HEK293 (cell line): ENCODE measurements at regions not wholly inside any gene's neighbourhood (a gene's known extent, or its start where the extent isn't known, plus 50 kb on each side); places are given as distances from the start of the nearest gene placed in this dataset.

Source experiments
- CTCF ChIA-PET: fragments of 350-600 bp; formaldehyde crosslinking; extraction: SDS; loops from one replicate; lab custom pipeline; 2021; ENCODE audit warnings: antibody characterized with exemption; lab: Yijun Ruan, JAX
- POLR2A ChIA-PET: fragments of 300-600 bp; formaldehyde crosslinking; extraction: SDS; loops from one replicate; lab custom pipeline; 2020; ENCODE audit warnings: antibody characterized with exemption, inconsistent platforms; lab: Yijun Ruan, JAX
- H3K27ac ChIP-seq: fragments of 200-500 bp; sonication (Bioruptor generic); 2 replicates; pipeline ENCODE4 v1.5.1; 2014; ENCODE audit warnings: low read depth, low read length, control low read depth, inconsistent platforms; ENCODE audit errors: extremely low read depth
- H3K36me3 ChIP-seq, 2 experiments: fragments of 200-500 bp in 1 of 2; sonication (Bioruptor generic) in 1 of 2; 1 replicate in 1 of 2; 2 replicates in 1 of 2; pipeline ENCODE4 v1.5.1; 2014 to 2017; ENCODE audit warnings: inconsistent platforms in 2 of 2, low read length in 2 of 2; ENCODE audit not compliant: control insufficient read depth in 2 of 2, insufficient read depth in 1 of 2
- H3K4me1 ChIP-seq: fragments of 200-500 bp; sonication (Bioruptor generic); 2 replicates; pipeline ENCODE4 v1.5.1; 2014; ENCODE audit warnings: mild to moderate bottlenecking, low read length, inconsistent platforms; ENCODE audit not compliant: control insufficient read depth, insufficient read depth
- H3K4me3 ChIP-seq: 2 replicates; pipeline ENCODE4 v1.5.1; 2011; ENCODE audit warnings: low read depth, mild to moderate bottlenecking, control low read depth, low read length, moderate library complexity
- H3K9me3 ChIP-seq: fragments of 200-500 bp; sonication (Bioruptor generic); 2 replicates; pipeline ENCODE4 v1.5.1; 2014; ENCODE audit warnings: low read depth, low read length, inconsistent platforms; ENCODE audit not compliant: control insufficient read depth, insufficient read depth
- EGR2 ChIP-seq: fragments of 450-650 bp; formaldehyde crosslinking; IDR thresholded peaks from 2 replicates; pipeline ENCODE4 v1.5.1; 2016; ENCODE audit warnings: low read depth, missing biosample characterization, missing genetic modification characterization
- GFI1B ChIP-seq: fragments of 450-650 bp; formaldehyde crosslinking; IDR thresholded peaks from 2 replicates; pipeline ENCODE4 v1.5.1; 2016; ENCODE audit warnings: missing biosample characterization, missing genetic modification characterization
- GLI4 ChIP-seq: fragments of 450-650 bp; formaldehyde crosslinking; IDR thresholded peaks from 2 replicates; pipeline ENCODE4 v1.5.1; 2016; ENCODE audit warnings: missing biosample characterization, missing genetic modification characterization
- KLF10 ChIP-seq: fragments of 450-650 bp; IDR thresholded peaks from 2 replicates; pipeline ENCODE4 v1.5.1; 2018; ENCODE audit warnings: missing biosample characterization, mild to moderate bottlenecking, missing genetic modification characterization
- KLF8 ChIP-seq: fragments of 450-650 bp; formaldehyde crosslinking; IDR thresholded peaks from 2 replicates; pipeline ENCODE4 v1.5.1; 2016; ENCODE audit warnings: missing biosample characterization, missing genetic modification characterization
- SCRT1 ChIP-seq: fragments of 450-650 bp; formaldehyde crosslinking; IDR thresholded peaks from 2 replicates; pipeline ENCODE4 v1.5.1; 2016; ENCODE audit warnings: missing biosample characterization, missing genetic modification characterization, borderline replicate concordance
- SP3 ChIP-seq: fragments of 450-650 bp; formaldehyde crosslinking; IDR thresholded peaks from 2 replicates; pipeline ENCODE4 v1.5.1; 2016; ENCODE audit warnings: missing biosample characterization, missing genetic modification characterization
- SP7 ChIP-seq: fragments of 450-650 bp; formaldehyde crosslinking; IDR thresholded peaks from 2 replicates; pipeline ENCODE4 v1.5.1; 2016; ENCODE audit warnings: missing biosample characterization, missing genetic modification characterization
- TCF7L2 ChIP-seq: IDR thresholded peaks from 2 replicates; pipeline ENCODE4 v1.6.1; 2011; ENCODE audit warnings: low read depth, mild to moderate bottlenecking, inconsistent platforms, low read length, moderate library complexity, borderline replicate concordance
- ZBTB6 ChIP-seq: fragments of 450-650 bp; formaldehyde crosslinking; IDR thresholded peaks from 2 replicates; pipeline ENCODE4 v1.5.1; 2017; ENCODE audit warnings: missing biosample characterization, missing genetic modification characterization
- ZNF114 ChIP-seq: fragments of 450-650 bp; formaldehyde crosslinking; IDR thresholded peaks from 2 replicates; pipeline ENCODE4 v1.5.0; 2017; ENCODE audit warnings: missing biosample characterization, missing genetic modification characterization
- ZNF148 ChIP-seq: fragments of 450-650 bp; formaldehyde crosslinking; IDR thresholded peaks from 2 replicates; pipeline ENCODE4 v1.5.0; 2017; ENCODE audit warnings: missing biosample characterization, missing genetic modification characterization, borderline replicate concordance
- ZNF18 ChIP-seq: fragments of 450-650 bp; formaldehyde crosslinking; IDR thresholded peaks from 2 replicates; pipeline ENCODE4 v1.5.1; 2016; ENCODE audit warnings: missing biosample characterization, missing genetic modification characterization
- ZNF19 ChIP-seq: fragments of 450-650 bp; formaldehyde crosslinking; IDR thresholded peaks from 2 replicates; pipeline ENCODE4; 2016; ENCODE audit warnings: missing biosample characterization, missing genetic modification characterization, low read depth
- ZNF24 ChIP-seq: fragments of 450-650 bp; formaldehyde crosslinking; IDR thresholded peaks from 2 replicates; pipeline ENCODE4 v1.5.1; 2016; ENCODE audit warnings: missing biosample characterization, missing genetic modification characterization
- ZNF26 ChIP-seq: fragments of 450-650 bp; formaldehyde crosslinking; IDR thresholded peaks from 2 replicates; pipeline ENCODE4 v1.5.1; 2016; ENCODE audit warnings: missing biosample characterization, missing genetic modification characterization
- ZNF280C ChIP-seq: fragments of 450-650 bp; formaldehyde crosslinking; IDR thresholded peaks from 2 replicates; pipeline ENCODE4 v1.5.1; 2016; ENCODE audit warnings: missing biosample characterization, missing genetic modification characterization
- ZNF37A ChIP-seq: fragments of 450-650 bp; IDR thresholded peaks from 2 replicates; pipeline ENCODE4 v1.5.1; 2018; ENCODE audit warnings: missing biosample characterization, missing genetic modification characterization
- ZNF530 ChIP-seq: fragments of 450-650 bp; formaldehyde crosslinking; IDR thresholded peaks from 2 replicates; pipeline ENCODE4 v1.5.1; 2016; ENCODE audit warnings: low read depth, missing biosample characterization, missing genetic modification characterization
- ZNF558 ChIP-seq: fragments of 450-650 bp; formaldehyde crosslinking; IDR thresholded peaks from 2 replicates; pipeline ENCODE4 v1.5.1; 2016; ENCODE audit warnings: missing biosample characterization, missing genetic modification characterization
- ZNF610 ChIP-seq: fragments of 450-650 bp; formaldehyde crosslinking; IDR thresholded peaks from 2 replicates; pipeline ENCODE4 v1.5.1; 2016; ENCODE audit warnings: missing biosample characterization, missing genetic modification characterization, borderline replicate concordance
- ZNF629 ChIP-seq: fragments of 450-650 bp; formaldehyde crosslinking; IDR thresholded peaks from 2 replicates; pipeline ENCODE4 v1.5.1; 2017; ENCODE audit warnings: missing biosample characterization, missing genetic modification characterization
- ZNF664 ChIP-seq: fragments of 450-650 bp; formaldehyde crosslinking; IDR thresholded peaks from 2 replicates; pipeline ENCODE4 v1.5.1; 2016; ENCODE audit warnings: missing biosample characterization, missing genetic modification characterization
- ZNF704 ChIP-seq: fragments of 450-650 bp; formaldehyde crosslinking; IDR thresholded peaks from 2 replicates; pipeline ENCODE4 v1.5.1; 2016; ENCODE audit warnings: missing biosample characterization, missing genetic modification characterization
- ZNF791 ChIP-seq: fragments of 450-650 bp; formaldehyde crosslinking; IDR thresholded peaks from 2 replicates; pipeline ENCODE4 v1.5.1; 2016; ENCODE audit warnings: missing biosample characterization, missing genetic modification characterization
- ZNF792 ChIP-seq: fragments of 450-650 bp; formaldehyde crosslinking; IDR thresholded peaks from 2 replicates; pipeline ENCODE4 v1.5.1; 2016; ENCODE audit warnings: missing biosample characterization, missing genetic modification characterization

GRCh38 chr7:46424934-46425333 lies 503.9 kb upstream of the IGFBP3 start:
- H3K4me1 ChIP-seq, result no peaks in the 10 kb centered on the region
- H3K4me3 ChIP-seq, result no peak overlapping the region
- no peak overlapping the region for H3K27ac ChIP-seq
- CTCF ChIA-PET, result no interaction called here
- POLR2A ChIA-PET, result no interaction called here
- TF ChIP-seq TCF7L2, result no peak
- TF ChIP-seq ZNF19 (tag by site-specific recombination), result no peak
- TF ChIP-seq ZNF114, result no peak
- no peak for TF ChIP-seq ZNF610 (tag by site-specific recombination)
- TF ChIP-seq ZNF792 (tag by site-specific recombination), result no peak
- no peak for TF ChIP-seq EGR2 (tag by site-specific recombination)
- no peak for TF ChIP-seq ZNF24
- no peak for TF ChIP-seq SP3
- no peak for TF ChIP-seq SP7
- TF ChIP-seq ZNF530 (tag by site-specific recombination), result no peak
- TF ChIP-seq GFI1B (tag by site-specific recombination), result no peak
- TF ChIP-seq GLI4, result no peak
- TF ChIP-seq ZNF280C, result no peak
- TF ChIP-seq SCRT1, result no peak
- H3K9me3 ChIP-seq, result no peaks in the 10 kb centered on the region
- no peaks in the 10 kb centered on the region for H3K36me3 ChIP-seq

GRCh38 chr7:46421441-46422230 lies 500.6 kb upstream of the IGFBP3 start:
- CTCF ChIA-PET, result interaction anchor here (0.7 kb wide), 2 partner anchors 672 to 1611 kb away, joined by 3 to 4 read pairs; no protein-coding TSS in a partner anchor
- no peak for TF ChIP-seq ZNF26
- no peak for TF ChIP-seq ZNF18 (tag by site-specific recombination)
- no peak for TF ChIP-seq ZNF37A (tag by site-specific recombination)
- no peak for TF ChIP-seq ZNF704
- no peak for TF ChIP-seq KLF10
- TF ChIP-seq TCF7L2, result no peak
- no peak for TF ChIP-seq ZNF629 (tag by site-specific recombination)
- no peak for TF ChIP-seq ZNF148 (tag by site-specific recombination)
- no peak for TF ChIP-seq ZNF558 (tag by site-specific recombination)
- no peak for TF ChIP-seq ZNF664 (tag by site-specific recombination)
- TF ChIP-seq EGR2 (tag by site-specific recombination), result no peak
- TF ChIP-seq GFI1B (tag by site-specific recombination), result no peak
- TF ChIP-seq KLF8 (tag by site-specific recombination), result no peak
- no peak for TF ChIP-seq ZNF791 (tag by site-specific recombination)
- no peak for TF ChIP-seq ZBTB6 (tag by site-specific recombination)
- H3K9me3 ChIP-seq, result no peaks in the 10 kb centered on the region
- no peak overlapping the region for H3K27ac ChIP-seq
- no peak overlapping the region for H3K4me3 ChIP-seq
- no peaks in the 10 kb centered on the region for H3K36me3 ChIP-seq
- H3K4me1 ChIP-seq, result no peaks in the 10 kb centered on the region
- POLR2A ChIA-PET, result no interaction called here
